ENCODE measurements at regions not wholly inside any gene's neighbourhood (a gene's known extent, or its start where the extent isn't known, plus 50 kb on each side); places are given as distances from the start of the nearest gene placed in this dataset.
"Not testable (repeated sequence)": the region's sequence is repeated elsewhere in the genome, so short reads cannot be mapped to it uniquely, and the experiment has no call there.

- no peaks in the 10 kb centered on the region for H3K27me3 ChIP-seq (ENCODE audit: insufficient read depth, low read depth, low read length)
- no peak overlapping the region for H3K4me3 ChIP-seq (ENCODE audit: low read length)
- no peaks in the 10 kb centered on the region for H3F3A ChIP-seq (ENCODE audit: insufficient read depth, low read length, poor library complexity, severe bottlenecking)
- no peaks in the 10 kb centered on the region for H4K20me1 ChIP-seq (ENCODE audit: insufficient read depth)
- H3K9me3 ChIP-seq (ENCODE audit: low read length), result no peaks in the 10 kb centered on the region
- H3K36me3 ChIP-seq (ENCODE audit: insufficient read depth, low read length), result no peaks in the 10 kb centered on the region
- H3K4me2 ChIP-seq (ENCODE audit: low read length), result no peak overlapping the region
- no peak for TF ChIP-seq RAD21 (conservative IDR thresholded peaks at IDR 0.05)
- no peak for TF ChIP-seq MXI1 (conservative IDR thresholded peaks at IDR 0.05; ENCODE audit: poor library complexity, severe bottlenecking)
- TF ChIP-seq TAF1 (IDR thresholded peaks at IDR 0.05; ENCODE audit: low read depth), result no peak
- no peak for TF ChIP-seq EZH2 (IDR thresholded peaks at IDR 0.05; ENCODE audit: borderline replicate concordance, insufficient read depth, low read length, poor library complexity, severe bottlenecking)
- TF ChIP-seq CTCF (IDR thresholded peaks at IDR 0.05; ENCODE audit: poor library complexity, severe bottlenecking), result no peak
- TF ChIP-seq REST (IDR thresholded peaks at IDR 0.05; ENCODE audit: borderline replicate concordance), result no peak
- no peak for TF ChIP-seq EP300 (conservative IDR thresholded peaks at IDR 0.05; ENCODE audit: poor library complexity, severe bottlenecking)
- TF ChIP-seq SMC3 (conservative IDR thresholded peaks at IDR 0.05; ENCODE audit: poor library complexity), result no peak
- no peak for TF ChIP-seq POLR2AphosphoS5 (IDR thresholded peaks at IDR 0.05)
- no peaks in the 10 kb centered on the region for H3K9me2 ChIP-seq (ENCODE audit: insufficient read depth, low read length)
- no peak overlapping the region for H3K9ac ChIP-seq (ENCODE audit: low read length)
- H3K27ac ChIP-seq (ENCODE audit: low read length), result no peak overlapping the region
- no peaks in the 10 kb centered on the region for H3K79me2 ChIP-seq (replicated peaks; ENCODE audit: insufficient read depth, low read length)
- H2AFZ ChIP-seq (ENCODE audit: low read depth, low read length), result no peak overlapping the region
These were observed 629.3 kb upstream of the ST8SIA4 start for GRCh38 chr5:101532430-101532829.

GRCh38 chr5:101531026-101531425 is 627.9 kb upstream of the ST8SIA4 start:
- Histone ChIP-seq H3K27ac (ENCODE audit: low read length) (no peak overlapping the region), H2AFZ (ENCODE audit: low read depth, low read length) (no peak overlapping the region)

GRCh38 chr5:101529094-101529493 is 626.0 kb upstream of the ST8SIA4 start:
- not testable (repeated sequence) for H3K9me2 ChIP-seq (ENCODE audit: insufficient read depth, low read length)

More at GRCh38 chr5:101531026-101531425, 627.9 kb upstream of the ST8SIA4 start:
- Histone ChIP-seq H3K4me2 (ENCODE audit: low read length) (no peak overlapping the region), H4K20me1 (ENCODE audit: insufficient read depth) (no peaks in the 10 kb centered on the region), H3K9ac (ENCODE audit: low read length) (no peak overlapping the region), H3K36me3 (ENCODE audit: insufficient read depth, low read length) (no peaks in the 10 kb centered on the region), H3K27me3 (ENCODE audit: insufficient read depth, low read depth, low read length) (no peaks in the 10 kb centered on the region), H3K9me2 (ENCODE audit: insufficient read depth, low read length) (no peaks in the 10 kb centered on the region), H3F3A (ENCODE audit: insufficient read depth, low read length, poor library complexity, severe bottlenecking) (no peaks in the 10 kb centered on the region), H3K79me2 (replicated peaks; ENCODE audit: insufficient read depth, low read length) (no peaks in the 10 kb centered on the region), H3K4me3 (ENCODE audit: low read length) (no peak overlapping the region), H3K9me3 (ENCODE audit: low read length) (no peaks in the 10 kb centered on the region)
- TF ChIP-seq TAF1 (IDR thresholded peaks at IDR 0.05; ENCODE audit: low read depth) (no peak), CTCF (IDR thresholded peaks at IDR 0.05; ENCODE audit: poor library complexity, severe bottlenecking) (no peak)

More at GRCh38 chr5:101529094-101529493, 626.0 kb upstream of the ST8SIA4 start:
- not testable (repeated sequence) for H3K36me3 ChIP-seq (ENCODE audit: insufficient read depth, low read length); H3K79me2 ChIP-seq (replicated peaks; ENCODE audit: insufficient read depth, low read length); H3K4me2 ChIP-seq (ENCODE audit: low read length); H3K27ac ChIP-seq (ENCODE audit: low read length); H3K9ac ChIP-seq (ENCODE audit: low read length); H2AFZ ChIP-seq (ENCODE audit: low read depth, low read length); H3K9me3 ChIP-seq (ENCODE audit: low read length); H4K20me1 ChIP-seq (ENCODE audit: insufficient read depth); H3K4me3 ChIP-seq (ENCODE audit: low read length); H3K27me3 ChIP-seq (ENCODE audit: insufficient read depth, low read depth, low read length); H3F3A ChIP-seq (ENCODE audit: insufficient read depth, low read length, poor library complexity, severe bottlenecking)
